ENCODE measurements at regions not wholly inside any gene's neighbourhood (a gene's known extent, or its start where the extent isn't known, plus 50 kb on each side); places are given as distances from the start of the nearest gene placed in this dataset.

DNA sequence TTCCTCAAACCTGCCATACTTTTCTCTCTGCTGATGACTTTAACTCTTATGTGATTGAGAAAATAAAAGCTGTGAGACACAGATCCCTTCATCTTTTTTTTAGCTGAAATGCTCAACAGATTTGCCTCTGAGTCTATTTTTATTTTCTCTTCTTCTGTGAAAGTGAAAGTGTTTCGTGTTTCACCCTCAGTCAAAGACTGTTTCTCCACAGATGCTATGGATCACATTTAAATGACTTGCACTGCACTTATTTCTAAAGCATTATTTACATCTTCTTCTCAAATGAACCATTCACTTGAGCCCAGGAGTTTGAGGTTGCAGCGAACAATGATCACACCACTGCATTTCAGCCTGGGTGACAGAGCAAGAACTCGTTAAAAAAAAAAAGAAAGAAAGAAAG is 890.1 kb upstream of the PCDH20 start:
- no peak overlapping the region for H3K27ac ChIP-seq (ENCODE audit: low read depth, low read length)
- H3K4me1 ChIP-seq (ENCODE audit: control insufficient read depth in 1 of 2, insufficient read depth in 2 of 2, low read length in 2 of 2) = no peaks in the 10 kb centered on the region
- no peak for DNase-seq
- H2BK120ac ChIP-seq (ENCODE audit: insufficient read depth, low read length, poor library complexity) = no peak overlapping the region
- no peak overlapping the region for H2BK12ac ChIP-seq (ENCODE audit: low read length)
- H3K79me2 ChIP-seq (ENCODE audit: control insufficient read depth, insufficient read depth, low read length, poor library complexity) = no peaks in the 10 kb centered on the region
- H3K18ac ChIP-seq (ENCODE audit: low read length) = no peak overlapping the region
- no peak overlapping the region for H2BK5ac ChIP-seq (ENCODE audit: low read depth, low read length, poor library complexity)
- H2AFZ ChIP-seq (ENCODE audit: insufficient read depth, low read length, poor library complexity) = no peak overlapping the region
- H3K4me2 ChIP-seq (ENCODE audit: low read length) = no peak overlapping the region
- H3K9me3 ChIP-seq (ENCODE audit: insufficient read depth, low read depth, low read length) = no peaks in the 10 kb centered on the region
- no peak overlapping the region for H4K8ac ChIP-seq (ENCODE audit: low read depth, low read length)
- H3K4ac ChIP-seq (ENCODE audit: low read depth, low read length) = no peak overlapping the region
- H4K12ac ChIP-seq (ENCODE audit: low read depth, low read length) = no peak overlapping the region
- H3K27me3 ChIP-seq (ENCODE audit: insufficient read depth, low read length) = no peaks in the 10 kb centered on the region
- no peak overlapping the region for H3K23ac ChIP-seq (ENCODE audit: low read length)
- no peaks in the 10 kb centered on the region for H3K79me1 ChIP-seq (ENCODE audit: low read length)
- no peak overlapping the region for H3K4me3 ChIP-seq (ENCODE audit: low read depth, low read length)
- H2AK5ac ChIP-seq (ENCODE audit: low read length) = no peak overlapping the region
- no peaks in the 10 kb centered on the region for H3K36me3 ChIP-seq (ENCODE audit: control insufficient read depth in 1 of 2, insufficient read depth in 2 of 2, low read length in 2 of 2)
- no peak overlapping the region for H3K14ac ChIP-seq (ENCODE audit: low read length)
- H3K9ac ChIP-seq (ENCODE audit: low read length) = no peak overlapping the region
- no CpG with 5 or more reads among the region's 3 CpGs for WGBS (ENCODE audit: extremely low coverage, insufficient coverage, insufficient read length)
- no peak overlapping the region for H4K91ac ChIP-seq (ENCODE audit: low read depth, low read length)

DNA sequence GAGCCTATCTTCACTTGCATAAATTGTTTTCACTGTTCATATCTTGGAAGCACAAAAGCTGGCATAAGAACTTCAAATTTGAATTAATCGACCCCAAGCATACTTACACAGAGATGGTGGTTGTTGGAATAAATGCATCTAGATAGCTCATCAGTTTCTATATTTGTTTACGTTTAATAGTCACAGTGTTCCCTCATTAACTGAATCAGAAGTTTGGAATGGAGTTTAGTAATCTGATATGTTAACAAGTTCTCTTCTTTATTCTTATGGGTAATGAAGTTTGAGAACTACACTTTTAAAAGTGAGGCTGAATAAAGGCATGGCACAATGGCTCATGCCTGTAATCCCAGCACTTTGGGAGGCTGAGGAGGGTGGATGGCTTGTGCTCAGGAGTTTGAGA is 886.7 kb upstream of the PCDH20 start:
- no peak overlapping the region for H2AFZ ChIP-seq (ENCODE audit: insufficient read depth, low read length, poor library complexity)

DNA sequence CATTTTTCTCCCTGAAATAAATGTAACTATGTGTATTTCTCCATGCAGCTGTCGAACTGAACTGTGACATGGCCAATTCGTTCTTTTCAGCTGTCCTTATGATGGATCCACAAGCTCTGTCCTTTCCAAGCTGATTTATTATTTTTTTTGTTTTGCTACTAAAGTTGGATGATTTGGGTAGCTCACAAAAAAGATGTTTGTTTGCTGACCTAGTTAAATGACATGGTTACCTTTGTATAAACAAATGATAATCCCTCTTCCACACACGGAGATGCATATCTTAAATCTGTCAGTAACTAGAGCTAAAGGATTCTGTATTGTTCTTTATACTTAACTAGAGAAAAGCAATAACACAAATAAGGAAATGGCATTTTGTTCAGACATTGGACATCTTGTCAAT is 884.3 kb upstream of the PCDH20 start:
- H2AFZ ChIP-seq (ENCODE audit: insufficient read depth, low read length, poor library complexity) = no peak overlapping the region
- no peak overlapping the region for H3K23ac ChIP-seq (ENCODE audit: low read length)
- H3K4ac ChIP-seq (ENCODE audit: low read depth, low read length) = no peak overlapping the region
- no CpG with 5 or more reads among the region's 3 CpGs for WGBS (ENCODE audit: extremely low coverage, insufficient coverage, insufficient read length)
- H3K14ac ChIP-seq (ENCODE audit: low read length) = no peak overlapping the region
- no peak overlapping the region for H3K27ac ChIP-seq (ENCODE audit: low read depth, low read length)
- no peaks in the 10 kb centered on the region for H3K27me3 ChIP-seq (ENCODE audit: insufficient read depth, low read length)
- no peak overlapping the region for H3K18ac ChIP-seq (ENCODE audit: low read length)
- H2BK12ac ChIP-seq (ENCODE audit: low read length) = no peak overlapping the region
- DNase-seq = no peak
- no peak overlapping the region for H2BK120ac ChIP-seq (ENCODE audit: insufficient read depth, low read length, poor library complexity)
- H3K79me2 ChIP-seq (ENCODE audit: control insufficient read depth, insufficient read depth, low read length, poor library complexity) = no peaks in the 10 kb centered on the region
- no peak overlapping the region for H3K4me3 ChIP-seq (ENCODE audit: low read depth, low read length)
- H3K36me3 ChIP-seq (ENCODE audit: control insufficient read depth in 1 of 2, insufficient read depth in 2 of 2, low read length in 2 of 2) = no peaks in the 10 kb centered on the region
- H4K8ac ChIP-seq (ENCODE audit: low read depth, low read length) = no peak overlapping the region
- no peak overlapping the region for H4K91ac ChIP-seq (ENCODE audit: low read depth, low read length)
- H3K4me2 ChIP-seq (ENCODE audit: low read length) = no peak overlapping the region
- no peaks in the 10 kb centered on the region for H3K79me1 ChIP-seq (ENCODE audit: low read length)
- no peak overlapping the region for H3K9ac ChIP-seq (ENCODE audit: low read length)
- no peak overlapping the region for H2BK5ac ChIP-seq (ENCODE audit: low read depth, low read length, poor library complexity)
- H3K4me1 ChIP-seq (ENCODE audit: control insufficient read depth in 1 of 2, insufficient read depth in 2 of 2, low read length in 2 of 2) = no peaks in the 10 kb centered on the region
- no peak overlapping the region for H2AK5ac ChIP-seq (ENCODE audit: low read length)
- no peak overlapping the region for H4K12ac ChIP-seq (ENCODE audit: low read depth, low read length)
- H3K9me3 ChIP-seq (ENCODE audit: insufficient read depth, low read depth, low read length) = no peaks in the 10 kb centered on the region

More for the DNA sequence above, 886.7 kb upstream of the PCDH20 start:
- H4K12ac ChIP-seq (ENCODE audit: low read depth, low read length) = no peak overlapping the region
- H3K27me3 ChIP-seq (ENCODE audit: insufficient read depth, low read length) = no peaks in the 10 kb centered on the region
- no peak overlapping the region for H2BK5ac ChIP-seq (ENCODE audit: low read depth, low read length, poor library complexity)
- H3K36me3 ChIP-seq (ENCODE audit: control insufficient read depth in 1 of 2, insufficient read depth in 2 of 2, low read length in 2 of 2) = no peaks in the 10 kb centered on the region
- no peak overlapping the region for H3K4me2 ChIP-seq (ENCODE audit: low read length)
- H3K27ac ChIP-seq (ENCODE audit: low read depth, low read length) = no peak overlapping the region
- H3K79me1 ChIP-seq (ENCODE audit: low read length) = no peaks in the 10 kb centered on the region
- no peak overlapping the region for H2BK120ac ChIP-seq (ENCODE audit: insufficient read depth, low read length, poor library complexity)
- no peak overlapping the region for H2BK12ac ChIP-seq (ENCODE audit: low read length)
- H4K8ac ChIP-seq (ENCODE audit: low read depth, low read length) = no peak overlapping the region
- no peak overlapping the region for H3K23ac ChIP-seq (ENCODE audit: low read length)
- DNase-seq = no peak
- no peaks in the 10 kb centered on the region for H3K79me2 ChIP-seq (ENCODE audit: control insufficient read depth, insufficient read depth, low read length, poor library complexity)
- no peak overlapping the region for H3K4ac ChIP-seq (ENCODE audit: low read depth, low read length)
- H4K91ac ChIP-seq (ENCODE audit: low read depth, low read length) = no peak overlapping the region
- H3K18ac ChIP-seq (ENCODE audit: low read length) = no peak overlapping the region
- no peaks in the 10 kb centered on the region for H3K9me3 ChIP-seq (ENCODE audit: insufficient read depth, low read depth, low read length)
- H2AK5ac ChIP-seq (ENCODE audit: low read length) = no peak overlapping the region
- H3K4me1 ChIP-seq (ENCODE audit: control insufficient read depth in 1 of 2, insufficient read depth in 2 of 2, low read length in 2 of 2) = no peaks in the 10 kb centered on the region
- H3K14ac ChIP-seq (ENCODE audit: low read length) = no peak overlapping the region
- no CpG with 5 or more reads among the region's 2 CpGs for WGBS (ENCODE audit: extremely low coverage, insufficient coverage, insufficient read length)
- H3K9ac ChIP-seq (ENCODE audit: low read length) = no peak overlapping the region
- no peak overlapping the region for H3K4me3 ChIP-seq (ENCODE audit: low read depth, low read length)

DNA sequence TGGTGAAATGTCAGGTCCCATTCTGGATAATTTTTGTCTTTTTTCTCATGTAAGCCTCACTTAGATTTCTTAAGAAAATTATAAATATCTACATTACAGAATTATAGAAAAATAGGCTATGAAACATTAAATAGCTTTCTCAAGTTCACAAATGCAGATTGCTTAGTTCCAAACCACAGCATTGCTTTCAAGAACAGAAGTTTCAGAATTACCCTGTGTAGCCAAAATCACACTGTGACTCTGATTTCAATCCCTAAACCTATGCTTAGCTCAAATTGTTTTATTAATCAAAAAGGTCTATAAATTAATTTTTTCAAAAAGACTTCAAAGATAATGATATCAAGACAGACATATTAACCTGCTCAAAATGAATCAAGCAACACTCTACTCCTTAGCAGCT is 881.2 kb upstream of the PCDH20 start:
- Histone ChIP-seq H3K18ac (ENCODE audit: low read length) (no peak overlapping the region), H3K9ac (ENCODE audit: low read length) (no peak overlapping the region), H3K27me3 (ENCODE audit: insufficient read depth, low read length) (no peaks in the 10 kb centered on the region), H3K23ac (ENCODE audit: low read length) (no peak overlapping the region), H3K79me2 (ENCODE audit: control insufficient read depth, insufficient read depth, low read length, poor library complexity) (no peaks in the 10 kb centered on the region), H3K79me1 (ENCODE audit: low read length) (no peaks in the 10 kb centered on the region), H3K4me3 (ENCODE audit: low read depth, low read length) (no peak overlapping the region), H2BK5ac (ENCODE audit: low read depth, low read length, poor library complexity) (no peak overlapping the region), H3K4ac (ENCODE audit: low read depth, low read length) (no peak overlapping the region), H2AFZ (ENCODE audit: insufficient read depth, low read length, poor library complexity) (no peak overlapping the region), H4K91ac (ENCODE audit: low read depth, low read length) (no peak overlapping the region), H2BK12ac (ENCODE audit: low read length) (no peak overlapping the region), H3K14ac (ENCODE audit: low read length) (no peak overlapping the region), H3K27ac (ENCODE audit: low read depth, low read length) (no peak overlapping the region), H3K4me1 (ENCODE audit: control insufficient read depth in 1 of 2, insufficient read depth in 2 of 2, low read length in 2 of 2) (no peaks in the 10 kb centered on the region), H3K36me3 (ENCODE audit: control insufficient read depth in 1 of 2, insufficient read depth in 2 of 2, low read length in 2 of 2) (no peaks in the 10 kb centered on the region), H3K4me2 (ENCODE audit: low read length) (no peak overlapping the region), H2BK120ac (ENCODE audit: insufficient read depth, low read length, poor library complexity) (no peak overlapping the region), H2AK5ac (ENCODE audit: low read length) (no peak overlapping the region), H4K8ac (ENCODE audit: low read depth, low read length) (no peak overlapping the region), H4K12ac (ENCODE audit: low read depth, low read length) (no peak overlapping the region), H3K9me3 (ENCODE audit: insufficient read depth, low read depth, low read length) (no peaks in the 10 kb centered on the region)
- DNase-seq = no peak

DNA sequence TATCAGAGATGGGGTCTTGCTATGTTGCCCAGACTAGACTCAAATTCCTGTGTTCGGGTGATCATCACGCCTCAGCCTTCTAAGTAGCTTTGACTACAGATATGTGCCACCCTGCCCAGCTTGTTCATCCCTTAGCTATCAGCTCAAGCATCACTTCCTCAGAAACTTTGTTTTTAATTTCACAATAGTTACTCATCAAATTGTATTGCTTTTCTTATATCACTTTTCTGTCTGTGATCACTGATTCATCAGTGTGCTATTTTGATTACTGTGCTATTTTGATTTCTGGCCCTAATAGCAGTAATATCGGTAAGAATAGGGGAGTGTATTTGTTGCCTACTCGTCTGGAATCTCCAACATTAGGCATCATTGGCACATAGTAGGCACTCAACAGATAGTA is 878.6 kb upstream of the PCDH20 start:
- no peak overlapping the region for H3K18ac ChIP-seq (ENCODE audit: low read length)
- WGBS (ENCODE audit: extremely low coverage, insufficient coverage, insufficient read length) = no CpG with 5 or more reads among the region's 4 CpGs
- no peak overlapping the region for H2AFZ ChIP-seq (ENCODE audit: insufficient read depth, low read length, poor library complexity)

More for the DNA sequence above, 878.6 kb upstream of the PCDH20 start:
- Histone ChIP-seq H3K9me3 (ENCODE audit: insufficient read depth, low read depth, low read length) (no peaks in the 10 kb centered on the region), H2AK5ac (ENCODE audit: low read length) (no peak overlapping the region), H3K36me3 (ENCODE audit: control insufficient read depth in 1 of 2, insufficient read depth in 2 of 2, low read length in 2 of 2) (no peaks in the 10 kb centered on the region), H3K79me2 (ENCODE audit: control insufficient read depth, insufficient read depth, low read length, poor library complexity) (no peaks in the 10 kb centered on the region), H3K27me3 (ENCODE audit: insufficient read depth, low read length) (no peaks in the 10 kb centered on the region), H2BK5ac (ENCODE audit: low read depth, low read length, poor library complexity) (no peak overlapping the region), H4K12ac (ENCODE audit: low read depth, low read length) (no peak overlapping the region), H3K23ac (ENCODE audit: low read length) (no peak overlapping the region), H2BK12ac (ENCODE audit: low read length) (no peak overlapping the region), H3K4ac (ENCODE audit: low read depth, low read length) (no peak overlapping the region), H3K14ac (ENCODE audit: low read length) (no peak overlapping the region), H3K9ac (ENCODE audit: low read length) (no peak overlapping the region), H2BK120ac (ENCODE audit: insufficient read depth, low read length, poor library complexity) (no peak overlapping the region), H4K8ac (ENCODE audit: low read depth, low read length) (no peak overlapping the region), H3K79me1 (ENCODE audit: low read length) (no peaks in the 10 kb centered on the region), H3K4me2 (ENCODE audit: low read length) (no peak overlapping the region), H3K27ac (ENCODE audit: low read depth, low read length) (no peak overlapping the region), H3K4me3 (ENCODE audit: low read depth, low read length) (no peak overlapping the region), H4K91ac (ENCODE audit: low read depth, low read length) (no peak overlapping the region), H3K4me1 (ENCODE audit: control insufficient read depth in 1 of 2, insufficient read depth in 2 of 2, low read length in 2 of 2) (no peaks in the 10 kb centered on the region)
- DNase-seq = no peak
